K562 (cell line): ENCODE measurements at regions not wholly inside any gene's neighbourhood (a gene's known extent, or its start where the extent isn't known, plus 50 kb on each side); places are given as distances from the start of the nearest gene placed in this dataset.

Source experiments
- ATAC-seq: fragments of 200-7000 bp; cut with Tn5 transposase; 3 replicates; pipeline ENCODE4 v1.9.1; 2020; ENCODE audit warnings: moderate library complexity
- BruUV-seq: library from RNA; stranded (reverse); fragments of 400-500 nt; replicated peaks from 2 replicates; lab custom pipeline; 2021; lab: Mats Ljungman, UMichigan
- CTCF ChIA-PET: fragments of 300-600 bp; formaldehyde crosslinking; extraction: SDS; loops from one replicate; lab custom pipeline; 2021; ENCODE audit warnings: low intra/inter-chr PET ratio; lab: Yijun Ruan, JAX
- POLR2A ChIA-PET: fragments of 300-600, 350-650 bp; sonication (Branson Sonifier 250); formaldehyde crosslinking; extraction: SDS; loops from one replicate; lab custom pipeline; 2021; ENCODE audit warnings: antibody characterized with exemption, inconsistent platforms; lab: Yijun Ruan, JAX
- DNase-seq, 4 experiments: peaks; one replicate each; pipeline versions ENCODE4 v3.0.0 to v3.0.0-alpha.2; 2011 to 2018; ENCODE audit warnings: low spot score in 3 of 4, mixed read lengths in 3 of 4; ENCODE audit errors: extremely low read depth in 1 of 4
- FAIRE-seq: peaks from 2 replicates; lab custom pipeline; 2011; peaks lifted over from hg19 to GRCh38; lab: Jason Lieb, UNC
- H2AFZ ChIP-seq: 2 replicates; pipeline ENCODE4 v1.6.0; 2011; ENCODE audit warnings: low read depth, low read length, control low read depth, inconsistent platforms
- H3K27ac ChIP-seq: fragments of 200-600 bp; 3 replicates; pipeline ENCODE4 v1.8.0; 2011; ENCODE audit warnings: low read depth, mild to moderate bottlenecking, control low read depth, inconsistent platforms, low read length, moderate library complexity, mixed read lengths; ENCODE audit errors: extremely low read depth
- H3K27me3 ChIP-seq, 2 experiments: fragments of 300-600 bp in 1 of 2; 2 replicates in 1 of 2; 3 replicates in 1 of 2; pipeline versions ENCODE4 v1.6.0 to v1.8.0; 2011; ENCODE audit warnings: inconsistent platforms in 2 of 2, low read length in 2 of 2, mild to moderate bottlenecking in 1 of 2, mixed read lengths in 1 of 2, moderate library complexity in 1 of 2; ENCODE audit not compliant: control insufficient read depth in 2 of 2, insufficient read depth in 2 of 2
- H3K36me3 ChIP-seq: fragments of 300-600 bp; 3 replicates; pipeline ENCODE4 v1.8.0; 2011; ENCODE audit warnings: mild to moderate bottlenecking, low read length, inconsistent platforms; ENCODE audit not compliant: control insufficient read depth, insufficient read depth
- H3K4me1 ChIP-seq, 2 experiments: fragments of 200-600 bp in 1 of 2; replicated peaks in 1 of 2; 2 replicates in 1 of 2; 3 replicates in 1 of 2; pipeline versions ENCODE4 v1.5.1 to v1.8.0; 2011; ENCODE audit warnings: inconsistent platforms in 2 of 2, low read length in 2 of 2, mild to moderate bottlenecking in 1 of 2, mixed read lengths in 1 of 2, moderate library complexity in 1 of 2; ENCODE audit not compliant: control insufficient read depth in 2 of 2, insufficient read depth in 2 of 2
- H3K4me2 ChIP-seq: 2 replicates; pipeline ENCODE4 v1.6.1; 2011; ENCODE audit warnings: low read length, control low read depth, inconsistent platforms, mixed read lengths; ENCODE audit not compliant: insufficient read depth
- H3K4me3 ChIP-seq: fragments of 200-600 bp; sonication (generic), shearing (Covaris generic); 2 replicates; pipeline ENCODE4 v1.5.1; 2016; ENCODE audit warnings: control low read depth, inconsistent platforms
- H3K79me2 ChIP-seq: fragments of 200-600 bp; 3 replicates; pipeline ENCODE4 v1.8.0; 2011; ENCODE audit warnings: low read length, inconsistent platforms; ENCODE audit not compliant: control insufficient read depth, insufficient read depth
- H3K9ac ChIP-seq, 2 experiments: 2 replicates each; pipeline versions ENCODE4 v1.6.0 to v1.6.1; 2011; ENCODE audit warnings: low read depth in 2 of 2, low read length in 2 of 2, control low read depth in 1 of 2, inconsistent platforms in 1 of 2, mild to moderate bottlenecking in 1 of 2, mixed read lengths in 1 of 2; ENCODE audit not compliant: insufficient read depth in 1 of 2
- H3K9me1 ChIP-seq: one replicate; pipeline ENCODE4 v1.6.0; 2011; ENCODE audit warnings: inconsistent platforms, mild to moderate bottlenecking, low read length, moderate library complexity; ENCODE audit not compliant: control insufficient read depth, insufficient read depth
- H3K9me3 ChIP-seq: replicated peaks from 2 replicates; pipeline ENCODE4 v1.5.1; 2011; ENCODE audit warnings: low read depth, low read length, inconsistent platforms; ENCODE audit not compliant: control insufficient read depth, insufficient read depth
- H4K20me1 ChIP-seq: replicated peaks from 2 replicates; pipeline ENCODE4 v1.6.1; 2011; ENCODE audit warnings: low read length, inconsistent platforms, mixed read lengths; ENCODE audit not compliant: control insufficient read depth, insufficient read depth
- AFF4 ChIP-seq: sonication (generic); formaldehyde crosslinking; IDR thresholded peaks from 2 replicates; pipeline ENCODE4 v1.8.0; 2023; ENCODE audit warnings: mild to moderate bottlenecking, missing genetic modification reagents
- CC2D1A ChIP-seq: fragments of 450-650 bp; IDR thresholded peaks from 2 replicates; pipeline ENCODE4 v1.6.1; 2017; ENCODE audit warnings: mild to moderate bottlenecking
- CCNT2 ChIP-seq: IDR thresholded peaks from 2 replicates; pipeline ENCODE4 v1.6.1; 2011; ENCODE audit warnings: borderline replicate concordance, low read depth, mild to moderate bottlenecking, moderate library complexity, mixed read lengths, low read length; ENCODE audit not compliant: insufficient read length; ENCODE audit errors: extremely low read depth
- CREBBP ChIP-seq: IDR thresholded peaks from one replicate; pipeline ENCODE4 v1.6.1; 2012; ENCODE audit warnings: low read depth, mild to moderate bottlenecking, control low read depth, inconsistent platforms, low read length
- EHMT2 ChIP-seq: fragments of 450-650 bp; IDR thresholded peaks from 2 replicates; pipeline ENCODE4 v1.6.1; 2018; ENCODE audit warnings: antibody characterized with exemption
- ELF4 ChIP-seq: fragments of 450-650 bp; formaldehyde crosslinking; IDR thresholded peaks from 2 replicates; pipeline ENCODE4 v1.4.0; 2022; ENCODE audit warnings: missing genetic modification characterization
- FOXA3 ChIP-seq, 2 experiments: fragments of 450-650 bp in 1 of 2; sonication (generic) in 1 of 2; formaldehyde crosslinking; IDR thresholded peaks in 1 of 2; conservative IDR thresholded peaks in 1 of 2; 2 replicates each; pipeline versions ENCODE4 v1.4.0 to v1.8.0; 2020 to 2022; ENCODE audit warnings: mild to moderate bottlenecking in 2 of 2, missing genetic modification reagents in 1 of 2
- HBP1 ChIP-seq: fragments of 450-650 bp; formaldehyde crosslinking; IDR thresholded peaks from 2 replicates; pipeline ENCODE4 v1.4.0; 2022; ENCODE audit warnings: missing genetic modification characterization
- HDAC1 ChIP-seq, 2 experiments: fragments of 450-650 bp; IDR thresholded peaks; 2 replicates each; pipeline ENCODE4 v1.6.1; 2016 to 2017; ENCODE audit warnings: inconsistent platforms in 1 of 2, mild to moderate bottlenecking in 1 of 2, moderate library complexity in 1 of 2
- KAT7 ChIP-seq: sonication (generic); formaldehyde crosslinking; IDR thresholded peaks from 2 replicates; pipeline ENCODE4 v1.8.0; 2022; ENCODE audit warnings: missing genetic modification reagents, mild to moderate bottlenecking, borderline replicate concordance
- MCM5 ChIP-seq: fragments of 450-650 bp; IDR thresholded peaks from 2 replicates; pipeline ENCODE4 v1.6.1; 2016; ENCODE audit warnings: low read depth
- NR2C2 ChIP-seq, 2 experiments: fragments of 200-800 bp in 1 of 2; sonication (Bioruptor generic) in 1 of 2; sonication (generic) in 1 of 2; formaldehyde crosslinking in 1 of 2; IDR thresholded peaks; 2 replicates each; pipeline versions ENCODE4 v1.6.1 to v1.8.0; 2016 to 2022; ENCODE audit warnings: mild to moderate bottlenecking in 1 of 2, missing compliant biosample characterization in 1 of 2, missing genetic modification characterization in 1 of 2, missing genetic modification reagents in 1 of 2
- OTX1 ChIP-seq: fragments of 450-650 bp; formaldehyde crosslinking; IDR thresholded peaks from 2 replicates; pipeline ENCODE4 v1.4.0; 2022; ENCODE audit warnings: mild to moderate bottlenecking
- RBM39 ChIP-seq: fragments of 200-400 bp; formaldehyde crosslinking; optimal IDR thresholded peaks from 2 replicates; pipeline ENCODE3; 2018; ENCODE audit warnings: low read depth, low read length
- RNF2 ChIP-seq: sonication (generic); IDR thresholded peaks from 2 replicates; pipeline ENCODE4 v1.6.1; 2016
- TEAD2 ChIP-seq: fragments of 450-650 bp; IDR thresholded peaks from 2 replicates; pipeline ENCODE4 v1.6.1; 2016; ENCODE audit warnings: missing genetic modification characterization, control low read depth, missing compliant biosample characterization
- ZNF124 ChIP-seq: sonication (generic); formaldehyde crosslinking; IDR thresholded peaks from 2 replicates; pipeline ENCODE4 v1.8.1; 2022; ENCODE audit warnings: missing genetic modification reagents
- ZNF436 ChIP-seq: fragments of 250-450, 450-650 bp; sonication (Bioruptor Pico); formaldehyde crosslinking; IDR thresholded peaks from 2 replicates; pipeline ENCODE4 v1.7.0; 2020; ENCODE audit warnings: mild to moderate bottlenecking
- ZNF699 ChIP-seq: fragments of 250-450 bp; sonication (Bioruptor Pico); IDR thresholded peaks from 2 replicates; pipeline ENCODE4 v1.8.0; 2021; ENCODE audit warnings: mild to moderate bottlenecking, moderate library complexity; ENCODE audit not compliant: insufficient replicate concordance
- WGBS: fragments of 100-300 bp; shearing (Covaris generic); methylation state at CpG from one replicate; pipeline ENCODE4 v1.1.6; 2016; ENCODE audit warnings: low coverage, mixed read lengths; ENCODE audit not compliant: insufficient coverage; ENCODE audit errors: missing lambda C conversion rate; 5-methylcytosine and 5-hydroxymethylcytosine counted together
- in situ Hi-C: fragments of 300-500 bp; cut with MboI; formaldehyde crosslinking; loops from 4 replicates; pipeline ENCODE4 v1.15.0; 2018; ENCODE audit warnings: inconsistent platforms, mixed read lengths
- intact Hi-C: fragments of 100-400 bp; cut with micrococcal nuclease; formaldehyde crosslinking; loops from 2 replicates; pipeline ENCODE4 v1.14.2; 2022

GRCh38 chr16:85387731-85388295, 225.3 kb upstream of the GSE1 start:
- POLR2A ChIA-PET, result no interaction called here
- H3K9ac ChIP-seq, result no peak overlapping the region
- in situ Hi-C loops (no loop called here), intact Hi-C loops (no loop called here)
- no peaks in the 10 kb centered on the region for H3K36me3 ChIP-seq
- peaks cover 3% of the 10 kb centered on the region; the same call in 1 of the 3 replicates for H3K79me2 ChIP-seq
- FAIRE-seq (no peak), DNase-seq (no peak), ATAC-seq (no peak)
- peaks cover under 1% of the 10 kb centered on the region for H4K20me1 ChIP-seq
- CTCF ChIA-PET, result no interaction called here
- peaks cover 40 to 73% of the 10 kb centered on the region in 2 experiments for H3K4me1 ChIP-seq
- no peak overlapping the region for H3K4me3 ChIP-seq
- H3K9me3 ChIP-seq, result no peaks in the 10 kb centered on the region
- no peaks in the 10 kb centered on the region for H3K9me1 ChIP-seq
- H3K27me3 ChIP-seq, result no peaks in the 10 kb centered on the region
- no peak overlapping the region for H3K4me2 ChIP-seq
- no peak overlapping the region for H2AFZ ChIP-seq
- no peak overlapping the region for H3K27ac ChIP-seq
- no TSS peak for BruUV-seq
- WGBS, result 83% methylated on average over 2 of the region's 2 CpGs
- TF ChIP-seq ZNF436 (CRISPR knock-in tag) (no peak), RNF2 (no peak), OTX1 (CRISPR knock-in tag) (0 out of 2 replicates have a peak, but pooled peaks have one; percentile 16), CCNT2 (no peak), CREBBP (peak; percentile 52), CC2D1A (no peak), MCM5 (no peak), HDAC1 (IDR thresholded peaks at IDR 0.05) (peak in 1 of 2 experiments; percentile 44; a peak in 1 of 4 replicates), HBP1 (CRISPR knock-in tag) (peak; percentile 45; the same call in 1 of the 2 replicates), ZNF699 (CRISPR knock-in tag) (no peak), AFF4 (no peak), ELF4 (CRISPR knock-in tag) (0 out of 2 replicates have a peak, but pooled peaks have one; percentile 37), RBM39 (no peak), EHMT2 (0 out of 2 replicates have a peak, but pooled peaks have one; percentile 47), FOXA3 (CRISPR knock-in tag; conservative IDR thresholded peaks at IDR 0.05 in 1 of 2, IDR thresholded peaks at IDR 0.05 in 1 of 2) (no peak), ZNF124 (no peak), NR2C2 (CRISPR knock-in tag; IDR thresholded peaks at IDR 0.05) (no peak), NR2C2 (tag; IDR thresholded peaks at IDR 0.05) (no peak), TEAD2 (tag) (no peak), KAT7 (CRISPR knock-in tag) (no peak)
